Vagina (tissue), 2 donors: ENCODE measurements at regions not wholly inside any gene's neighbourhood (a gene's known extent, or its start where the extent isn't known, plus 50 kb on each side); places are given as distances from the start of the nearest gene placed in this dataset.

Source experiments
- POLR2A ChIP-seq, 2 donors: fragments of 450-650 bp; IDR thresholded peaks; one replicate each; pipeline ENCODE4 v1.6.1; 2017; ENCODE audit warnings: antibody characterized with exemption in 2 of 2, mild to moderate bottlenecking in 2 of 2, moderate library complexity in 2 of 2
- POLR2AphosphoS5 ChIP-seq, 2 donors: sonication (generic); formaldehyde crosslinking; IDR thresholded peaks; one replicate each; pipeline ENCODE4 v1.9.0; 2017; ENCODE audit warnings: antibody characterized with exemption in 2 of 2, mild to moderate bottlenecking in 2 of 2, low read depth in 1 of 2; ENCODE audit not compliant: insufficient read depth in 1 of 2
- TF ChIP-seq, protein P1 (sequence below), 3 experiments: fragments of 450-650 bp in 2 of 3; fragments of 200-600 bp in 1 of 3; sonication (generic) in 1 of 3; IDR thresholded peaks; one replicate each; pipeline ENCODE4 v1.5.1; 2017 to 2019; ENCODE audit warnings: antibody characterized with exemption in 3 of 3, mild to moderate bottlenecking in 2 of 3, moderate library complexity in 2 of 3

DNA sequence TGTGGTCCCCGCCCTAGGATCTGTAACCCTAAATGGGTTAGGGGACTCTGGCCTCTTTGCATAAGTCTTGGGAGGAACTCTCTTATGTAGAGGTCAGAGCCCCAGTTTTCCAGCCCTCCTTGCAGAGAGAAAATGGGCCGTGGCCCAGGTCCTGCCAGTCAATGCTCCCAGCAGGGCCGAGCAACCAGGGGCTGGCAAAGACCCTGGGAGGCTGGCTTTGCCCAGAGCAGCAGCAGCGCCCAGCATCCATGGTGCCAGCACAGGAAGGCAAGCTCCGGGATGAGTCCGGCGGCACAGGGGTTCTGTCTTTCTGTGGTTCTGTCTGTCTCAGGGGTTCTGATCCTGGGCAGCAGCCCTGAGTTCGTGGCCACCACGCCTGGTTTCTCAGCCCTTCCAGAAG lies 684.8 kb downstream of the BRD1 start:
- TF ChIP-seq, protein P1, sequence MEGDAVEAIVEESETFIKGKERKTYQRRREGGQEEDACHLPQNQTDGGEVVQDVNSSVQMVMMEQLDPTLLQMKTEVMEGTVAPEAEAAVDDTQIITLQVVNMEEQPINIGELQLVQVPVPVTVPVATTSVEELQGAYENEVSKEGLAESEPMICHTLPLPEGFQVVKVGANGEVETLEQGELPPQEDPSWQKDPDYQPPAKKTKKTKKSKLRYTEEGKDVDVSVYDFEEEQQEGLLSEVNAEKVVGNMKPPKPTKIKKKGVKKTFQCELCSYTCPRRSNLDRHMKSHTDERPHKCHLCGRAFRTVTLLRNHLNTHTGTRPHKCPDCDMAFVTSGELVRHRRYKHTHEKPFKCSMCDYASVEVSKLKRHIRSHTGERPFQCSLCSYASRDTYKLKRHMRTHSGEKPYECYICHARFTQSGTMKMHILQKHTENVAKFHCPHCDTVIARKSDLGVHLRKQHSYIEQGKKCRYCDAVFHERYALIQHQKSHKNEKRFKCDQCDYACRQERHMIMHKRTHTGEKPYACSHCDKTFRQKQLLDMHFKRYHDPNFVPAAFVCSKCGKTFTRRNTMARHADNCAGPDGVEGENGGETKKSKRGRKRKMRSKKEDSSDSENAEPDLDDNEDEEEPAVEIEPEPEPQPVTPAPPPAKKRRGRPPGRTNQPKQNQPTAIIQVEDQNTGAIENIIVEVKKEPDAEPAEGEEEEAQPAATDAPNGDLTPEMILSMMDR (IDR thresholded peaks at IDR 0.05) = no peak
- no peak for TF ChIP-seq POLR2A (IDR thresholded peaks at IDR 0.05)
- no peak for TF ChIP-seq POLR2AphosphoS5 (IDR thresholded peaks at IDR 0.05; ENCODE audit: insufficient read depth in 1 of 2, low read depth in 1 of 2)
